ENCODE measurements at regions not wholly inside any gene's neighbourhood (a gene's known extent, or its start where the extent isn't known, plus 50 kb on each side); places are given as distances from the start of the nearest gene placed in this dataset.
"Not testable (repeated sequence)": the region's sequence is repeated elsewhere in the genome, so short reads cannot be mapped to it uniquely, and the experiment has no call there.

DNA sequence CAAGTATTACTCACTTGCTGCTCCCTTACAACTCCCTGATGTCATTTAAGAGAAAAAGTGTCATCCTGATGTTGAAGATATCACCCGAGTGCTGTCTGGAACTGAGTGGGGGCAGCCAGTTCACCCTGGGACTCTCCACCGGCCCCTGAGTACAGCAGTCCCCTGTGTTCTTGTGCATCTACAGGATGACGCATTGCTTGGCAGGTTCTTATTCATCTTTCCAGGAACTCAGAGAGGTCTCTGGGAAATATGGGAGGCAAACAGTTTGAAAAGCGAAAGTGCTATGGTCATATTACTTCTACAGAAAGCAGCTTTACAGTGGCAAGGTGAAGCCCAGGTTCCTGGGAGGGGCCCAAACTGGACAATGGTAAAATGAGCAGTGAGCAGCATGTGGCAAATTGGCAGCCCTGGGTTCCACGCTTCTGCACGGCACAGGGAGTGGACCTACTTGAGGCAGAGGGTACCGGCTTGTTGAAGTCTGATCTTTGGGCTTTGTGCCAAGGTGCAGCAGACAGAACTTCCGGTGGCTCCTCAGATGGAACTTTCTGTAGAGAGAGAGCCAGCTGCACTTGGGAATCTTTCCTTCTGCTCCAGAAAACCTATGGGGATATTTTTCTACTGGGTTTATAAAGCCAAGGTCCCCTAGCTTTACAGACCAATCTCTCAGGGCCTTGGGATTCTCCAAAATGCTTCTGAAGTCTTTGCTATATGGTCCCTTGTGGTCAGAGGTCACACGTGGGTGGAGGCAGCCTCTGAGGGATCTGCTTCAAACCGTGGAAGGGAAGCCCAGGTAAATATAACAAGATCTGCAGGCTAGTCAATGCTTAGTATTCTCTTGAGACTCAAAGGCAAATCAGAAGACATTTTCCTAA, 128.3 kb downstream of the MAP3K7 start:
- no peak for DNase-seq
- H3K27ac ChIP-seq: no peak overlapping the region

DNA sequence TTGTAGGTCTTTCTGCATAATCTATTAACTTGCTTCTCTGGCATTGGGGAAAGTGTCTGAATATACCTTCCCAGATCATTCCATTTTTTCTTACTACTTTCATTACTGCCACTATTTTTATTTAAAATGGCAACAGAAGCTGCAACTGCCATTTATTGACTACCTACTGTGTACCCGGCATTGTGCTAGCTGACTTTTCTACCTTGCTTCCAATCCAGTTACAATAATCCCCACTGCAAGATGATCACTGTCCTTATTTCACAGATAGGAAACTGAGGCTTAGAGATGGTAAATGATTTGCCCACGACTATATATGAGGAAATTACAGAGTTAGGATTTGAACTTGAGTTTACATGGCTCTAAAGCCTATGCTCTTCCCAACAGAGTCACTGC, 129.0 kb downstream of the MAP3K7 start:
- TF ChIP-seq, protein P1, sequence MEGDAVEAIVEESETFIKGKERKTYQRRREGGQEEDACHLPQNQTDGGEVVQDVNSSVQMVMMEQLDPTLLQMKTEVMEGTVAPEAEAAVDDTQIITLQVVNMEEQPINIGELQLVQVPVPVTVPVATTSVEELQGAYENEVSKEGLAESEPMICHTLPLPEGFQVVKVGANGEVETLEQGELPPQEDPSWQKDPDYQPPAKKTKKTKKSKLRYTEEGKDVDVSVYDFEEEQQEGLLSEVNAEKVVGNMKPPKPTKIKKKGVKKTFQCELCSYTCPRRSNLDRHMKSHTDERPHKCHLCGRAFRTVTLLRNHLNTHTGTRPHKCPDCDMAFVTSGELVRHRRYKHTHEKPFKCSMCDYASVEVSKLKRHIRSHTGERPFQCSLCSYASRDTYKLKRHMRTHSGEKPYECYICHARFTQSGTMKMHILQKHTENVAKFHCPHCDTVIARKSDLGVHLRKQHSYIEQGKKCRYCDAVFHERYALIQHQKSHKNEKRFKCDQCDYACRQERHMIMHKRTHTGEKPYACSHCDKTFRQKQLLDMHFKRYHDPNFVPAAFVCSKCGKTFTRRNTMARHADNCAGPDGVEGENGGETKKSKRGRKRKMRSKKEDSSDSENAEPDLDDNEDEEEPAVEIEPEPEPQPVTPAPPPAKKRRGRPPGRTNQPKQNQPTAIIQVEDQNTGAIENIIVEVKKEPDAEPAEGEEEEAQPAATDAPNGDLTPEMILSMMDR (IDR thresholded peaks at IDR 0.05; ENCODE audit: low read depth, low read length, missing control alignments): no peak
- Histone ChIP-seq H3K27ac (no peak overlapping the region), H3K36me3 (replicated peaks) (no peaks in the 10 kb centered on the region), H3K4me3 (ENCODE audit: low read depth, low read length) (no peak overlapping the region), H3K27me3 (replicated peaks) (no peaks in the 10 kb centered on the region)
- in situ Hi-C loops (cut with HindIII; ENCODE audit: low pct_ligation_motif_present, low sequenced_read_pairs): no loop called here
- no peak for DNase-seq

More for the DNA sequence above, 128.3 kb downstream of the MAP3K7 start:
- Histone ChIP-seq H3K4me3 (ENCODE audit: low read depth, low read length) (no peak overlapping the region), H3K36me3 (replicated peaks) (no peaks in the 10 kb centered on the region), H3K27me3 (replicated peaks) (no peaks in the 10 kb centered on the region)
- in situ Hi-C loops (cut with HindIII; ENCODE audit: low pct_ligation_motif_present, low sequenced_read_pairs): no loop called here
- TF ChIP-seq, protein P1 (IDR thresholded peaks at IDR 0.05; ENCODE audit: low read depth, low read length, missing control alignments): no peak

DNA sequence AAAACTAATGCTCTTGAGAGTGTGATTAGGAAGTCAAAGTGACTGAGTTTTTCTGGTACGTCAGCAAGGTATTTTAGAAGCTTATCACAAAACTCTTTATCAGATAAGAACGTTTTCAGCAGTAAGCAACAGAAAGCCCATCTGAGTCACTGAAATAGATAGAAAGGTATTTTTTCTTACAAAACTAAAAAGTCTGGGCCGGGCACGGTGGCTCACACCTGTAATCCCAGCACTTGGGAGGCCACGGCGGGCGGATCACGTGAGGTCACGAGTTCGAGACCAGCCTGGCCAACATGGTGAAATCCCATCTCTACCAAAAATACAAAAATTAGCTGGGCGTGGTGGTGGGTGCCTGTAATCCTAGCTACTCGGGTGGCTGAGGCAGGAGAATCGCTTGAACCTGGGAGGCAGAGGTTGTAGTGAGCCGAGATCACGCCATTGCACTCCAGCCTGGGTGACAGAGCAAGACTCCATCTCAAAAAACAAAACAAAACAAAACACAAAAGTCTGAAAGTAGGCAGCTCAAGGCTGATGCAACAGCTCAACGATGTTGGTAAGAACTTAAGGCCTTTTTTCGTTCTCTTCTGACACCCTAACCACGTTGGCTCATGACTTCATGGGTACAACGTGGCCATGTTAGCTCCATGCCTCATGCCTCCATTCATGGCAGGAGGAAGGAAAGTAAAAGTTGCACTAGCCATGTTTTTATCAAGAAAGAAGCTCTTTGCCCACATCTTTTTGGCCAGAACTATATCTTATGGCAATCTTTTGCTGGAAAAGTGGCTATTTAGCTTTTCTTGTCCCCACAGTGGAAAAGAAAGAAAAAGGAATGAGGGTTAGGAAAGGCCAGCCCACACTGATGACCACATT, 129.6 kb downstream of the MAP3K7 start:
- not testable (repeated sequence) for H3K27ac ChIP-seq

DNA sequence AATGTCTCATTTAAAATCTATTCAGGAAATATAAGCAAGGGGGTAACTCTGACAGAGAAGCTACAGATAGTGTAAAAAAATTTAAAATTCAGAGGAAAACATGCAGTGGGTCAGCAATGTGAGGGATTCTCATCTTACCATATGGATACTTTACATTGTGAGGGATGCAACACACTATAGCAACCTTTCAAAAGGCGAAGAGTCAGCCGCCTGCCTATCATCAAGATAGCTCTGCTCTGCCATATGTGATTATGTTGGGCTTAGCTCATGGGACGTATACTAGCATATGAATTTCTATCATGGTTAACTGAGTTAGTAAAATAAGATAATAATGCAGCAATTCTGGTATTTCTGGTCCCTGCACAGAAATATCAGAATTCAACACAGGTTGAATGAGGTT, 130.9 kb downstream of the MAP3K7 start:
- no peak for DNase-seq
- in situ Hi-C loops (cut with HindIII; ENCODE audit: low pct_ligation_motif_present, low sequenced_read_pairs): no loop called here
- Histone ChIP-seq H3K27me3 (replicated peaks) (no peaks in the 10 kb centered on the region), H3K27ac (no peak overlapping the region), H3K36me3 (replicated peaks) (no peaks in the 10 kb centered on the region), H3K4me3 (ENCODE audit: low read depth, low read length) (no peak overlapping the region)
- TF ChIP-seq, protein P1 (IDR thresholded peaks at IDR 0.05; ENCODE audit: low read depth, low read length, missing control alignments): no peak

More for the DNA sequence above, 129.6 kb downstream of the MAP3K7 start:
- H3K27me3 ChIP-seq (replicated peaks); in situ Hi-C loops (cut with HindIII; ENCODE audit: low pct_ligation_motif_present, low sequenced_read_pairs); H3K4me3 ChIP-seq (ENCODE audit: low read depth, low read length); DNase-seq; H3K36me3 ChIP-seq (replicated peaks): not testable (repeated sequence)

DNA sequence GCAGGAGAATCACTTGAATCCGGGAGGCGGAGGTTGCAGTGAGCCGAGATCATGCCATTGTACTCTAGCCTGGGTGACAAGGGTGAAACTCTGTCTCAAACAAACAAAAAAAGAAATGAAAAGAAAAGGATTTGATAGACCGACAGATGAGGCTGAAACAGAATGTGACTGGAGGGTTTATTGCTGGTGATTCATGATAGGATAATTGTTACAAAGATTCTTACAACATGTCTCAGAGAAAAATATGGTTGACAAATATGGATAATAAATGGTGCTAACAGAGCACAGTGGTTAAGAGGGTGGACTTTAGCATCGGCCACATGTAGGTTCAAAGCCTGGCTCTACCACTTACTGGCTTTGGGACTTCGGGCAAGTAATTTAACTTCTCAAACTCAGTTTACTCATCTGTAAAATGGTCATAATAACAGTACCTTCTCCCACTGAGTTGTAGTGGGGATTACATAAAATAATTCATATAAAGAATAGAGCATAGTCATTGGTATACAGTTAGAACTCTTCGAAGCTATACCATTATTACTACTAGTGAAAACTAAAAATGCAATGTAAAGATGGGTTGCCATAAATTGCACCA, 131.9 kb downstream of the MAP3K7 start:
- TF ChIP-seq, protein P1 (IDR thresholded peaks at IDR 0.05; ENCODE audit: low read depth, low read length, missing control alignments): no peak
- Histone ChIP-seq H3K27ac (no peak overlapping the region), H3K27me3 (replicated peaks) (no peaks in the 10 kb centered on the region), H3K4me3 (ENCODE audit: low read depth, low read length) (no peak overlapping the region), H3K36me3 (replicated peaks) (no peaks in the 10 kb centered on the region)
- in situ Hi-C loops (cut with HindIII; ENCODE audit: low pct_ligation_motif_present, low sequenced_read_pairs): no loop called here
- no peak for DNase-seq
